HepG2 (cell line): ENCODE measurements at regions not wholly inside any gene's neighbourhood (a gene's known extent, or its start where the extent isn't known, plus 50 kb on each side); places are given as distances from the start of the nearest gene placed in this dataset.

ENCODE experiments used
- BORCS8-MEF2B ChIP-seq: sonication (generic); formaldehyde crosslinking; IDR thresholded peaks from 2 replicates; pipeline ENCODE4 v1.8.0; 2022; ENCODE audit warnings: mild to moderate bottlenecking, missing genetic modification reagents
- BRD4 ChIP-seq: sonication (generic); formaldehyde crosslinking; IDR thresholded peaks from 2 replicates; pipeline ENCODE4 v1.4.0; 2020; ENCODE audit warnings: missing genetic modification reagents
- MAX ChIP-seq: IDR thresholded peaks from 2 replicates; pipeline ENCODE4 v1.6.1; 2012; ENCODE audit warnings: inconsistent platforms
- MED13 ChIP-seq: sonication (generic); formaldehyde crosslinking; IDR thresholded peaks from 2 replicates; pipeline ENCODE4 v1.5.0; 2020; ENCODE audit warnings: missing genetic modification reagents
- MTF1 ChIP-seq: sonication (generic); formaldehyde crosslinking; IDR thresholded peaks from 2 replicates; pipeline ENCODE4 v1.5.0; 2020; ENCODE audit warnings: missing genetic modification reagents
- PHF20 ChIP-seq: sonication (generic); formaldehyde crosslinking; IDR thresholded peaks from 2 replicates; pipeline ENCODE4 v1.5.0; 2020; ENCODE audit warnings: mild to moderate bottlenecking, missing genetic modification reagents
- RARA ChIP-seq: IDR thresholded peaks from 2 replicates; pipeline ENCODE4 v1.6.1; 2016; ENCODE audit warnings: missing genetic modification reagents, missing compliant biosample characterization
- REST ChIP-seq, 2 experiments: IDR thresholded peaks; 2 replicates each; pipeline ENCODE4 v1.6.1; 2011 to 2012; ENCODE audit warnings: low read length in 2 of 2, borderline replicate concordance in 1 of 2, low read depth in 1 of 2, mild to moderate bottlenecking in 1 of 2, moderate library complexity in 1 of 2
- SOX5 ChIP-seq: IDR thresholded peaks from 2 replicates; pipeline ENCODE4 v1.6.1; 2016; ENCODE audit warnings: borderline replicate concordance
- SRSF1 ChIP-seq: fragments of 200-400 bp; formaldehyde crosslinking; optimal IDR thresholded peaks from 2 replicates; pipeline ENCODE3; 2017; ENCODE audit warnings: mild to moderate bottlenecking, low read depth, low read length, moderate library complexity
- TFE3 ChIP-seq: IDR thresholded peaks from 2 replicates; pipeline ENCODE4 v1.6.1; 2016
- ZNF251 ChIP-seq: sonication (generic); formaldehyde crosslinking; IDR thresholded peaks from 2 replicates; pipeline ENCODE4 v1.9.0; 2021; ENCODE audit warnings: mild to moderate bottlenecking, missing genetic modification reagents
- ZNF362 ChIP-seq: sonication (generic); formaldehyde crosslinking; IDR thresholded peaks from 2 replicates; pipeline ENCODE4 v1.4.0; 2020; ENCODE audit warnings: missing genetic modification reagents, mild to moderate bottlenecking, borderline replicate concordance
- ZNF550 ChIP-seq: sonication (generic); formaldehyde crosslinking; IDR thresholded peaks from 2 replicates; pipeline ENCODE4 v1.4.0; 2020; ENCODE audit warnings: mild to moderate bottlenecking, missing genetic modification reagents, borderline replicate concordance
- ZNF678 ChIP-seq: sonication (generic); formaldehyde crosslinking; IDR thresholded peaks from 2 replicates; pipeline ENCODE4 v1.4.0; 2020; ENCODE audit warnings: mild to moderate bottlenecking, missing genetic modification reagents
- ZNF784 ChIP-seq: sonication (generic); formaldehyde crosslinking; IDR thresholded peaks from 2 replicates; pipeline ENCODE4 v1.5.1; 2020; ENCODE audit warnings: missing genetic modification reagents, mild to moderate bottlenecking, borderline replicate concordance
- TF ChIP-seq, protein P1 (sequence below): sonication (generic); formaldehyde crosslinking; IDR thresholded peaks from 2 replicates; pipeline ENCODE4 v1.5.0; 2020; ENCODE audit warnings: mild to moderate bottlenecking, missing genetic modification reagents, borderline replicate concordance

- no peak for TF ChIP-seq MAX
- peak; percentile 80; the same call in 1 of the 2 replicates for TF ChIP-seq ZNF362
- no peak for TF ChIP-seq MTF1 (CRISPR knock-in tag)
- no peak for TF ChIP-seq ZNF550 (CRISPR knock-in tag)
- TF ChIP-seq ZNF784 (CRISPR knock-in tag) = peak; percentile 77; the same call in 1 of the 2 replicates
- peak; percentile 80 for TF ChIP-seq RARA (CRISPR knock-in tag)
- TF ChIP-seq SRSF1 = no peak
- TF ChIP-seq BRD4 (CRISPR knock-in tag) = no peak
- TF ChIP-seq BORCS8-MEF2B = no peak
- TF ChIP-seq SOX5 (CRISPR knock-in tag) = 0 out of 2 replicates have a peak, but pooled peaks have one; percentile 36
- TF ChIP-seq ZNF251 (CRISPR knock-in tag) = no peak
- no peak for TF ChIP-seq PHF20 (CRISPR knock-in tag)
- no peak for TF ChIP-seq ZNF678 (CRISPR knock-in tag)
- TF ChIP-seq MED13 (CRISPR knock-in tag) = no peak
- TF ChIP-seq REST (IDR thresholded peaks at IDR 0.05; ENCODE audit: borderline replicate concordance in 1 of 2, low read depth in 1 of 2, low read length in 2 of 2) = no peak
- TF ChIP-seq, protein P1, sequence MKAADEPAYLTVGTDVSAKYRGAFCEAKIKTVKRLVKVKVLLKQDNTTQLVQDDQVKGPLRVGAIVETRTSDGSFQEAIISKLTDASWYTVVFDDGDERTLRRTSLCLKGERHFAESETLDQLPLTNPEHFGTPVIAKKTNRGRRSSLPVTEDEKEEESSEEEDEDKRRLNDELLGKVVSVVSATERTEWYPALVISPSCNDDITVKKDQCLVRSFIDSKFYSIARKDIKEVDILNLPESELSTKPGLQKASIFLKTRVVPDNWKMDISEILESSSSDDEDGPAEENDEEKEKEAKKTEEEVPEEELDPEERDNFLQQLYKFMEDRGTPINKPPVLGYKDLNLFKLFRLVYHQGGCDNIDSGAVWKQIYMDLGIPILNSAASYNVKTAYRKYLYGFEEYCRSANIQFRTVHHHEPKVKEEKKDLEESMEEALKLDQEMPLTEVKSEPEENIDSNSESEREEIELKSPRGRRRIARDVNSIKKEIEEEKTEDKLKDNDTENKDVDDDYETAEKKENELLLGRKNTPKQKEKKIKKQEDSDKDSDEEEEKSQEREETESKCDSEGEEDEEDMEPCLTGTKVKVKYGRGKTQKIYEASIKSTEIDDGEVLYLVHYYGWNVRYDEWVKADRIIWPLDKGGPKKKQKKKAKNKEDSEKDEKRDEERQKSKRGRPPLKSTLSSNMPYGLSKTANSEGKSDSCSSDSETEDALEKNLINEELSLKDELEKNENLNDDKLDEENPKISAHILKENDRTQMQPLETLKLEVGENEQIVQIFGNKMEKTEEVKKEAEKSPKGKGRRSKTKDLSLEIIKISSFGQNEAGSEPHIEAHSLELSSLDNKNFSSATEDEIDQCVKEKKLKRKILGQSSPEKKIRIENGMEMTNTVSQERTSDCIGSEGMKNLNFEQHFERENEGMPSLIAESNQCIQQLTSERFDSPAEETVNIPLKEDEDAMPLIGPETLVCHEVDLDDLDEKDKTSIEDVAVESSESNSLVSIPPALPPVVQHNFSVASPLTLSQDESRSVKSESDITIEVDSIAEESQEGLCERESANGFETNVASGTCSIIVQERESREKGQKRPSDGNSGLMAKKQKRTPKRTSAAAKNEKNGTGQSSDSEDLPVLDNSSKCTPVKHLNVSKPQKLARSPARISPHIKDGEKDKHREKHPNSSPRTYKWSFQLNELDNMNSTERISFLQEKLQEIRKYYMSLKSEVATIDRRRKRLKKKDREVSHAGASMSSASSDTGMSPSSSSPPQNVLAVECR (CRISPR knock-in tag) = no peak
- no peak for TF ChIP-seq TFE3 (CRISPR knock-in tag)
Measured at GRCh38 chr6:63496361-63496804, 75.9 kb upstream of the LOC128125822 start (continued).
